ENCODE measurements at regions not wholly inside any gene's neighbourhood (a gene's known extent, or its start where the extent isn't known, plus 50 kb on each side); places are given as distances from the start of the nearest gene placed in this dataset.
"Not testable (repeated sequence)": the region's sequence is repeated elsewhere in the genome, so short reads cannot be mapped to it uniquely, and the experiment has no call there.

DNA sequence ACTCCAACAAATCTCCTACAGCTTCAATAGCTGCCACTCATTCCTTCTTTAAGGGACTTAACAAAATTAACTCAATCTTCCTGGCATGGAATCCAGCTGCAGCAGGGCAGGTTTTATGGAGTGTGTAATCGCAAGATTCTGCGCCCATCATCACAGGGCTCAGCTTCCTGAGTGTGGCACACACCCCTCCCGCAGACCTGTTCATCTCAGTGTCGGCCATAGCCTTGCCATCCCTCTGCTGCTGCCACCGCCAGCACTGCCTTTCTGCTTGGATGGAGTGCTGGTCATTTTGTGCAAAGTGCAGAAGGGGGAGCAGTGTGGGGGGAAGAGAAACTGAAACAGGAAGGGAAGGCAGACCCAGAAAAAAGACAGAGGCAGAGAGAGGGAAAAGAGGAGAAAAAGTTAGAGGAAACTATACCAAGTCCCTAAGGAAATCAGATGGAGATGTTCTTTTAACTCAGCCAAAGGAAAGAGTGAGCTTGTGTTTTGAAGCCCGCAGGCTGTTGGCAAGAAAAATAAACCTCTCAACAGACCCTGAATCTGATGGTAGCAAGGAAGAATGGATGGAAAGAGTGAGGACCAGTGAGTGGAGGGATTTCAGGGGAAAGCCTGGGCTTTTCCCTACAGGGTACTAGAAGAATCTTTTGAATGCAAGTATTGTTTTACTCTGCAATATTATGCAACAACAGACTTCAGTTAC is 324.2 kb downstream of the SEC16B start:
- no peak for ATAC-seq
- H3K4me3 ChIP-seq, result no peak overlapping the region
- TF ChIP-seq, protein P1, sequence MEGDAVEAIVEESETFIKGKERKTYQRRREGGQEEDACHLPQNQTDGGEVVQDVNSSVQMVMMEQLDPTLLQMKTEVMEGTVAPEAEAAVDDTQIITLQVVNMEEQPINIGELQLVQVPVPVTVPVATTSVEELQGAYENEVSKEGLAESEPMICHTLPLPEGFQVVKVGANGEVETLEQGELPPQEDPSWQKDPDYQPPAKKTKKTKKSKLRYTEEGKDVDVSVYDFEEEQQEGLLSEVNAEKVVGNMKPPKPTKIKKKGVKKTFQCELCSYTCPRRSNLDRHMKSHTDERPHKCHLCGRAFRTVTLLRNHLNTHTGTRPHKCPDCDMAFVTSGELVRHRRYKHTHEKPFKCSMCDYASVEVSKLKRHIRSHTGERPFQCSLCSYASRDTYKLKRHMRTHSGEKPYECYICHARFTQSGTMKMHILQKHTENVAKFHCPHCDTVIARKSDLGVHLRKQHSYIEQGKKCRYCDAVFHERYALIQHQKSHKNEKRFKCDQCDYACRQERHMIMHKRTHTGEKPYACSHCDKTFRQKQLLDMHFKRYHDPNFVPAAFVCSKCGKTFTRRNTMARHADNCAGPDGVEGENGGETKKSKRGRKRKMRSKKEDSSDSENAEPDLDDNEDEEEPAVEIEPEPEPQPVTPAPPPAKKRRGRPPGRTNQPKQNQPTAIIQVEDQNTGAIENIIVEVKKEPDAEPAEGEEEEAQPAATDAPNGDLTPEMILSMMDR (IDR thresholded peaks at IDR 0.05), result no peak
- H3K36me3 ChIP-seq (ENCODE audit: low read depth), result no peaks in the 10 kb centered on the region
- no peaks in the 10 kb centered on the region for H3K9me3 ChIP-seq
- intact Hi-C loops (cut with DNase I, micrococcal nuclease), result no loop called here
- no peak for DNase-seq
- no peaks in the 10 kb centered on the region for H3K4me1 ChIP-seq (ENCODE audit: low read depth)

DNA sequence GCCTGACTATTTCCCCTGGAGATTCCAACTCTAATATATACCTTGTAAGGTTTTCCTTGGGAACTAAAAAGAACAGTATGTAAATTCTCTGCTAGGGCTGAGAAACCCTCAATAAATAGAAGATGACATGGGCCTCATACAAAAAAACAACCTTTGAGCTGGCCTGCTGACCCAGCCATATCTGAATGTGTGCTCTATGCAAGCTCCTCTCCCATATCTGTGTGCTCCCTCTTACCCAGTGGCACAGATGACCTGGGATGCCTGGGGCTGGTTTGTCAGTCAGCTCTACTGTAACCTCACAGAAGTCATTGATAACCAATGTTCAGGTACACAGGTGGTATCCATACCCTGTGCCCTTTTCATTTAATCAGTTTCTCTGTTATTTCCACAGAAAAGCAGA is 329.2 kb downstream of the SEC16B start:
- Histone ChIP-seq H3K9me3 (no peaks in the 10 kb centered on the region), H3K4me3 (no peak overlapping the region), H3K36me3 (ENCODE audit: low read depth) (no peaks in the 10 kb centered on the region), H3K4me1 (ENCODE audit: low read depth) (no peaks in the 10 kb centered on the region)
- no peak for DNase-seq
- TF ChIP-seq, protein P1 (IDR thresholded peaks at IDR 0.05), result no peak
- no peak for ATAC-seq
- intact Hi-C loops (cut with DNase I, micrococcal nuclease), result no loop called here

DNA sequence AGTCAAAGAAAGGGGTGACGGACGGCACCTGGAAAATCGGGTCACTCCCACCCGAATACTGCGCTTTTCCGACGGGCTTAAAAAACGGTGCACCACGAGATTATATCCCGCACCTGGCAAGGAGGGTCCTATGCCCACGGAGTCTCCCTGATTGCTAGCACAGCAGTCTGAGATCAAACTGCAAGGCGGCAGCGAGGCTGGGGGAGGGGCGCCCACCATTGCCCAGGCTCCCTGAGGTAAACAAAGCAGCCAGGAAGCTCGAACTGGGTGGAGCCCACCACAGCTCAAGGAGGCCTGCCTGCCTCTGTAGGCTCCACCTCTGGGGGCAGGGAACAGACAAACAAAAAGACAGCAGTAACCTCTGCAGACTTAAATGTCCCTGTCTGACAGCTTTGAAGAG is 335.7 kb downstream of the SEC16B start:
- ATAC-seq; DNase-seq; H3K4me1 ChIP-seq (ENCODE audit: low read depth); intact Hi-C loops (cut with DNase I, micrococcal nuclease); H3K9me3 ChIP-seq; H3K36me3 ChIP-seq (ENCODE audit: low read depth); H3K4me3 ChIP-seq: not testable (repeated sequence)

DNA sequence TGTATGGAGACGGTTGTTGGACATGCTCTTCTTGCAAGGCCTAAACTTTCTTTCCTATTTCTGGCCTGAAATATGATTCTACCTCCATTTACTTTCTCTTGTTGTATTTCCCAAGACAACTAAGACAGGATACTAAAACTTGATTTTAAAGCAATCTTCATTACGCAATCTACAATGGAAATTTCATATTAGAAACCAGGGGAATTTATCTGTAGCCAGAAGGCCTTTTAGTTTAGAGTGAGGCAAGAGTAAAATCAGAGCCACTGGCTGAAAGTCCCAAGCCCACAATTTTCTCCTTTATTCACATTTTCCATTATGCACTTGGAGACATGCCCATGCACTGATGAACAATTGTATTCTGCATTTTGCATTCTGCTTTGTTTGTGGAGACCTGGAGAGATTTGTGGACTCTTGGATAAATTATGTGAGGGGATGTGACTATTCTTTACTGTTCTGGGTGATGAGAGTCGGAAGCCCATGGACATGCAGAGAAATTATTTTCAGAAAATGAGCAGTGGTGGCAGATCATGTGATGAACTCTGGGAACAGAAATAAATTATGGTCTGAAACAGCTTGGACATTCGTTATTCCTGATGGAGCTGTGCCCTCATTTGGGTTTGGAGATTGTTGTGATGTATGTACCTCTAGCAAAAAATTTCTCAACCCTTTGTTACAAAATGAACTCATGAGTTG is 336.8 kb downstream of the SEC16B start:
- no peak for ATAC-seq
- intact Hi-C loops (cut with DNase I, micrococcal nuclease), result no loop called here
- H3K4me3 ChIP-seq, result no peak overlapping the region
- H3K36me3 ChIP-seq (ENCODE audit: low read depth), result no peaks in the 10 kb centered on the region
- no peaks in the 10 kb centered on the region for H3K9me3 ChIP-seq
- H3K4me1 ChIP-seq (ENCODE audit: low read depth), result no peaks in the 10 kb centered on the region
- TF ChIP-seq, protein P1 (IDR thresholded peaks at IDR 0.05), result no peak
- DNase-seq, result no peak

DNA sequence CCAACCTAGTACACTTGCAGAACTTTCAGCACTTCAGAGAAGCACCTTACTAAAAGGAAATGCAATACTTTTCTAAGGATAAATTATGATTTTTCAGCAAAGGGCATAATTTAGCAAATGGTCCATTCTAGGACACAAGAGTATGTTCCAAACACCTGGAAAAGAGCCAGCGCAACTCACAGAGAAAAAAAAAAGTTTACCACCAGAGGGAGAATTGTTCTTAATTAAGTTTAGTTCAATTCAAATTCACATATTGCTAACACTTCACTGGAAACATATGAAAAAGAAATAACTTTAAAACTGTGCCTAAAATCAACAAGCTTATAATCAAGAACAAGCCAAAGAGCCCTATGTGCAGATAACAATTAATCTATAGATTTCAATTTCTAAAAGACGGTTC is 338.1 kb downstream of the SEC16B start:
- Histone ChIP-seq H3K4me1 (ENCODE audit: low read depth) (no peaks in the 10 kb centered on the region), H3K9me3 (no peaks in the 10 kb centered on the region), H3K4me3 (no peak overlapping the region), H3K36me3 (ENCODE audit: low read depth) (no peaks in the 10 kb centered on the region)
- TF ChIP-seq, protein P1 (IDR thresholded peaks at IDR 0.05), result no peak
- intact Hi-C loops (cut with DNase I, micrococcal nuclease), result no loop called here
- ATAC-seq (no peak), DNase-seq (no peak)

DNA sequence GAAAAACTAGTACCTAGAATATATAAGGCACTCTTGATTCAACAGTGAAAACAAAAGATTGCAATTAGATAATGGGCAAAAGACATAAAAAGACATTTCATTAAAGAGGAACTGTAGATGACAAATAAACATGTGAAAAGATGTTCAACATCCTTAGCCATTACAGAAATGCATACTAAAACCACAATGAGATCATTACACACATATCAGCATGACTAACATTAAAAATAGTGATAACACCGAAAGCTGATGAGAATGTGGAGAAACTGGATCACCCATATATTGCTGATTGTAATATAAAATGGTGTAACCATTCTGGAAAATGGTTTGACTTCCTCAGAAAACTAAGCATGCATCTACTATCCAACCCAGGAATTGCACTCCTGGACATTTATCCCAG is 340.3 kb downstream of the SEC16B start:
- ATAC-seq (no peak), DNase-seq (no peak)
- H3K9me3 ChIP-seq, result no peaks in the 10 kb centered on the region
- H3K4me1 ChIP-seq (ENCODE audit: low read depth), result no peaks in the 10 kb centered on the region
- H3K4me3 ChIP-seq, result no peak overlapping the region
- H3K36me3 ChIP-seq (ENCODE audit: low read depth), result no peaks in the 10 kb centered on the region
- intact Hi-C loops (cut with DNase I, micrococcal nuclease), result no loop called here
- TF ChIP-seq, protein P1 (IDR thresholded peaks at IDR 0.05), result no peak
